Right lobe of liver (tissue), 6 donors: ENCODE measurements at regions not wholly inside any gene's neighbourhood (a gene's known extent, or its start where the extent isn't known, plus 50 kb on each side); places are given as distances from the start of the nearest gene placed in this dataset.

Source experiments
- ATAC-seq, 4 donors: fragments of 200-7000 bp; cut with Tn5 transposase; one replicate each; pipeline ENCODE4 v1.9.1; 2020; ENCODE audit warnings: mild to moderate bottlenecking in 4 of 4, moderate library complexity in 4 of 4
- DNase-seq, 3 donors: peaks; one replicate each; pipeline ENCODE4 v3.0.0-alpha.2; 2020
- H3K27ac ChIP-seq, 3 donors: fragments of 200-600 bp; one replicate each; pipeline ENCODE4 v1.8.0; 2022
- H3K27me3 ChIP-seq, 2 donors: fragments of 200-600 bp; one replicate each; pipeline ENCODE4 v1.8.0; 2022
- H3K36me3 ChIP-seq, 4 donors: fragments of 200-600 bp; sonication (generic) in 1 of 4; one replicate each; pipeline versions ENCODE4 v1.5.1 to v1.8.0; 2017 to 2022; ENCODE audit warnings: control low read depth in 1 of 4
- H3K4me1 ChIP-seq, 4 donors: fragments of 200-600 bp; sonication (generic) in 1 of 4; one replicate each; pipeline versions ENCODE4 v1.5.1 to v1.8.0; 2017 to 2022; ENCODE audit warnings: control low read depth in 1 of 4
- H3K4me3 ChIP-seq, 3 donors: fragments of 200-600 bp; one replicate each; pipeline ENCODE4 v1.8.0; 2022
- H3K9me3 ChIP-seq, 4 donors: fragments of 200-600 bp; sonication (generic) in 1 of 4; one replicate each; pipeline versions ENCODE4 v1.5.1 to v1.8.0; 2017 to 2022; ENCODE audit warnings: control low read depth in 1 of 4
- POLR2A ChIP-seq: fragments of 450-650 bp; IDR thresholded peaks from one replicate; pipeline ENCODE4 v1.6.1; 2017; ENCODE audit warnings: antibody characterized with exemption, mild to moderate bottlenecking
- WGBS: methylation state at CpG from one replicate; pipeline ENCODE4 v1.1.6; 2018; ENCODE audit warnings: low coverage, low lambda C conversion rate; ENCODE audit not compliant: insufficient coverage; ENCODE audit errors: missing lambda C conversion rate; 5-methylcytosine and 5-hydroxymethylcytosine counted together
- intact Hi-C, 2 donors: fragments of 100-400 bp; cut with DNase I; formaldehyde crosslinking; loops; one replicate each; pipeline versions ENCODE4 v1.11.2 to v1.14.1; 2022
- TF ChIP-seq, protein P1 (sequence below), 4 donors: fragments of 200-600 bp in 3 of 4; fragments of 450-650 bp in 1 of 4; IDR thresholded peaks; one replicate each; pipeline versions ENCODE4 v1.5.1 to v1.8.0; 2016 to 2022; ENCODE audit warnings: antibody characterized with exemption in 4 of 4, mild to moderate bottlenecking in 2 of 4
- donor health status: DM: no; HTN: yes; CAD: no.
- donor health status: DM: no; HTN: no; CAD: no.
- donor health status: DM: no; HTN: no; CAD: no.
- donor health status: DM: no; HTN: yes; CAD: no.
- donor health status: DM: no; HTN: yes; CAD: no.

DNA sequence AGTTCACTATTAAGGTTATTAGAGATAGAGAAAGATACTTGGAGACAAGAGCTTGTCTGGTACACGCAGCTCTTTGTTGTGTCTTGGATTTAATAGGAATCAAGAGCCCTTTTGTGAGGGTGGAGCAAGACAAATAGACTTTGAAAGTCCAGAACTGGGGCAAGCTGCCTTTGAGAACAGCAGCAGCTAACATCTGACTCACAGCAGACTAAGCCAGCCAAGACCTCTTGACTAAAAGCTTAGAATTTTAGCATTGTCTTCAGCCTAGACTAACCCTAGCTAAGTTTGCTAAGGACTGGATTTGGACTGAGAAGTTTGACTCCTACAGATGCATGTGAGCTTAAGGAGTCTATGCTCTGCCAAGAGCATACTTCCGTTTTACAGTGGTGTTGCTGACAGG lies 201.9 kb upstream of the RBM19 start:
- 43% methylated on average over 1 of the region's 2 CpGs for WGBS
- Histone ChIP-seq H3K36me3 (no peaks in the 10 kb centered on the region), H3K27me3 (no peaks in the 10 kb centered on the region), H3K9me3 (no peaks in the 10 kb centered on the region), H3K4me1 (no peaks in the 10 kb centered on the region), H3K4me3 (no peak overlapping the region), H3K27ac (no peak overlapping the region)
- intact Hi-C loops, result no loop called here
- no peak for ATAC-seq
- no peak for TF ChIP-seq POLR2A
- TF ChIP-seq, protein P1, sequence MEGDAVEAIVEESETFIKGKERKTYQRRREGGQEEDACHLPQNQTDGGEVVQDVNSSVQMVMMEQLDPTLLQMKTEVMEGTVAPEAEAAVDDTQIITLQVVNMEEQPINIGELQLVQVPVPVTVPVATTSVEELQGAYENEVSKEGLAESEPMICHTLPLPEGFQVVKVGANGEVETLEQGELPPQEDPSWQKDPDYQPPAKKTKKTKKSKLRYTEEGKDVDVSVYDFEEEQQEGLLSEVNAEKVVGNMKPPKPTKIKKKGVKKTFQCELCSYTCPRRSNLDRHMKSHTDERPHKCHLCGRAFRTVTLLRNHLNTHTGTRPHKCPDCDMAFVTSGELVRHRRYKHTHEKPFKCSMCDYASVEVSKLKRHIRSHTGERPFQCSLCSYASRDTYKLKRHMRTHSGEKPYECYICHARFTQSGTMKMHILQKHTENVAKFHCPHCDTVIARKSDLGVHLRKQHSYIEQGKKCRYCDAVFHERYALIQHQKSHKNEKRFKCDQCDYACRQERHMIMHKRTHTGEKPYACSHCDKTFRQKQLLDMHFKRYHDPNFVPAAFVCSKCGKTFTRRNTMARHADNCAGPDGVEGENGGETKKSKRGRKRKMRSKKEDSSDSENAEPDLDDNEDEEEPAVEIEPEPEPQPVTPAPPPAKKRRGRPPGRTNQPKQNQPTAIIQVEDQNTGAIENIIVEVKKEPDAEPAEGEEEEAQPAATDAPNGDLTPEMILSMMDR (IDR thresholded peaks at IDR 0.05), result no peak
- DNase-seq, result no peak

DNA sequence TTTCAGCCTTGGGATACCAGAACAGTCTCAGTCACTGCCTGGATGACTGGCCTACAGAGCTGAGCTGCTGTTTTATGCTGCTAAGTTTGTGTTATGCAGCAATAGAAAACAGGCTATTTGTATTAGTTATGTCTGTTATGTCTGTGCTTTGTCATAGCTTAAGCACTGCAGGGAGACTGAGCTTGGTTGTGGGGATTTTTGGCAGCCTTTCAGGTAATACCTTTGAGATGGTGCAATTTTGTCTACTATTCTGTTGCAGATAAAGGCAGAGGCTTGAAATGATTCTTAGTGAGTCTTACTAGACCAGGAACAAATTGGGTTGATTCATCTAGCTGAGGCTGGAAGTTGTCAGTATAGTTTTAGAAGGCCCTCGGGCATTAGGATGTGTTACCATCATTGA lies 201.3 kb upstream of the RBM19 start:
- ATAC-seq (no peak), DNase-seq (no peak)
- H3K4me1 ChIP-seq, result no peaks in the 10 kb centered on the region
- no peaks in the 10 kb centered on the region for H3K36me3 ChIP-seq
- intact Hi-C loops, result no loop called here
- H3K4me3 ChIP-seq, result no peak overlapping the region
- no CpG with 5 or more reads among the region's 1 CpG for WGBS
- no peak overlapping the region for H3K27ac ChIP-seq
- H3K9me3 ChIP-seq, result no peaks in the 10 kb centered on the region
- TF ChIP-seq POLR2A, result no peak
- TF ChIP-seq, protein P1 (IDR thresholded peaks at IDR 0.05), result no peak
- H3K27me3 ChIP-seq, result no peaks in the 10 kb centered on the region

DNA sequence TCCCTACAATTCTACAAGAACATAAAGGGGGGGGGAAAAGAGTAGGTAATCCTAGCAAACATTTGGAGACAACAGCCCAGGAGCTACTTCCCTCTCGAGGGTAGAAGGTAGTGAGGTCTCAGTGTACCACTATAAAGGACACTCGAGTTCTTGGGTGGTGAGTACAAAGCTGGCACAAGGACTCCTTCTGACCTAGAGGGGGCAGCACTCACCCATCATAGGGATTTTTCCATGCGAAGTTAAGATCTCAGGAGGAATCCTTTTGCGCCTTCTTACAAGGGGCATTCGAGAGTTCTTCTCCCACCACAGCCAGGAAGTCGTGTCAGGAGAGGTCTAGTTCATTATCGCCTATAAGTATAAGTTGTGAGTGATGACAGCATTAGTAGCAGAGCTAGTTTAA lies 200.2 kb upstream of the RBM19 start:
- H3K27me3 ChIP-seq, result no peaks in the 10 kb centered on the region
- ATAC-seq, result peak in 1 of 4 donors; percentile 61
- intact Hi-C loops, result no loop called here
- H3K4me1 ChIP-seq, result no peaks in the 10 kb centered on the region
- TF ChIP-seq, protein P1 (IDR thresholded peaks at IDR 0.05), result peak in 3 of 4 donors; percentile 20 to 56 (median 32)
- TF ChIP-seq POLR2A, result no peak
- H3K9me3 ChIP-seq, result no peaks in the 10 kb centered on the region
- no peak overlapping the region for H3K27ac ChIP-seq
- WGBS, result 42% methylated on average over 6 of the region's 7 CpGs
- no peaks in the 10 kb centered on the region for H3K36me3 ChIP-seq
- no peak overlapping the region for H3K4me3 ChIP-seq
- DNase-seq, result no peak

DNA sequence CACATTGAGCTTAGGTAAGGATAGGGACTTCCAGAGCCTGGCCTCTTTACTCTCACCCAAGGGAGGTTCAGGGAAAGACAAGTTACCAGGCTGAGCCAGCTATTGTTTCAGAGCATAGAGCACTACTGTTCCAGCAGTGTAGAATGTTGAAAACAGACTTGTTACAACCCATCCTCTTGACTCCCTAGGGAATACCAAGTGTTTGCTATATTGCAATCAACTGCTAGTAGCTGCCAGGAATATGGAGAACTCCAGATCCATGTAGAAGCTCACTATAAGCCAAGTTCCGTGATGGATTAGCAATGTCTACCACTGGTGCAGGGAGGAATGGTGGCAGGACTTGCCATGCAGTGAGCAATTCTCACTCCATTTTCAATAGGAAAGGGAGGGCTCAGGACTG lies 199.8 kb upstream of the RBM19 start:
- no peaks in the 10 kb centered on the region for H3K36me3 ChIP-seq
- 83% methylated on average over 1 of the region's 1 CpG for WGBS
- DNase-seq (no peak), ATAC-seq (no peak)
- no peaks in the 10 kb centered on the region for H3K27me3 ChIP-seq
- H3K9me3 ChIP-seq, result no peaks in the 10 kb centered on the region
- no peak overlapping the region for H3K4me3 ChIP-seq
- H3K27ac ChIP-seq, result no peak overlapping the region
- intact Hi-C loops, result no loop called here
- no peaks in the 10 kb centered on the region for H3K4me1 ChIP-seq
- no peak for TF ChIP-seq POLR2A
- TF ChIP-seq, protein P1 (IDR thresholded peaks at IDR 0.05), result no peak

DNA sequence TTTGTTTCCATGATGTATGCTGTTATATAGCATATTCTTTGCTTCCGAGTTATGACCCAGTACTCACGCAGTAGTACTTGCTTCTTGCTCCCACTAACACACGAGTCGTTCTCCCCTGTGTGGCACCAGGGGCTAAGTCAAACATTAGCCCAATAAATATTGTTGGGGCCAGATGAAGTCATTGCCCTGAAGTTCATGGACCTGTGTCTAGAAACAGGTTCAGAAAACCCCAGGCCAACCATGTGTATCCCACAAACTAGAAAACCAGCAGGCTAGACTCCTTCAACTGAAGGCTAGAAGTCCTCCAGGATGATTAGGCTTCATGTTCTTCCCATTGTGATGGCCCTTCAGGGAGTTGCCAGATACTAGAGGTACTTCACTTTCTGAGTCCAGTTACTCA lies 198.2 kb upstream of the RBM19 start:
- intact Hi-C loops, result no loop called here
- Histone ChIP-seq H3K36me3 (no peaks in the 10 kb centered on the region), H3K27ac (no peak overlapping the region), H3K4me1 (no peaks in the 10 kb centered on the region), H3K9me3 (no peaks in the 10 kb centered on the region), H3K27me3 (no peaks in the 10 kb centered on the region), H3K4me3 (no peak overlapping the region)
- no peak for TF ChIP-seq POLR2A
- TF ChIP-seq, protein P1 (IDR thresholded peaks at IDR 0.05), result no peak
- WGBS, result 41% methylated on average over 4 of the region's 4 CpGs
- ATAC-seq (peak in 3 of 4 donors; percentile 35 to 47 (median 46)), DNase-seq (no peak)
